PC-9 (cell line): ENCODE measurements at regions not wholly inside any gene's neighbourhood (a gene's known extent, or its start where the extent isn't known, plus 50 kb on each side); places are given as distances from the start of the nearest gene placed in this dataset.

ENCODE experiments used
- BruUV-seq: library from RNA; stranded (reverse); fragments of 400-500 nt; replicated peaks from 2 replicates; lab custom pipeline; 2021; lab: Mats Ljungman, UMichigan
- CTCF ChIA-PET: fragments of 300-600 bp; sonication (Branson Sonifier 250); formaldehyde crosslinking; loops from one replicate; lab custom pipeline; 2022; ENCODE audit warnings: antibody characterized with exemption; lab: Charles Lee
- POLR2A ChIA-PET: fragments of 300-600 bp; sonication (Branson Sonifier 250); formaldehyde crosslinking; loops from one replicate; lab custom pipeline; 2022; ENCODE audit warnings: antibody characterized with exemption; ENCODE audit not compliant: unreplicated experiment; lab: Charles Lee
- DNase-seq, 2 experiments: peaks; one replicate each; pipeline versions ENCODE4 v3.0.0 to v3.0.0-alpha.2; 2015 to 2022; ENCODE audit warnings: mixed read lengths in 1 of 2
- H2AFZ ChIP-seq: fragments of 200-600 bp; sonication (generic); 2 replicates; pipeline ENCODE4 v1.8.1; 2017; ENCODE audit warnings: antibody characterized with exemption
- H3F3A ChIP-seq: fragments of 200-600 bp; sonication (generic); 2 replicates; pipeline ENCODE4 v1.8.1; 2017; ENCODE audit warnings: antibody characterized with exemption, mild to moderate bottlenecking, low read depth; ENCODE audit not compliant: insufficient read depth
- H3K27ac ChIP-seq: fragments of 200-600 bp; sonication (generic); 2 replicates; pipeline ENCODE4 v1.6.1; 2016; ENCODE audit warnings: mixed run types
- H3K27me3 ChIP-seq: fragments of 200-600 bp; sonication (generic); 2 replicates; pipeline ENCODE4 v1.6.1; 2016; ENCODE audit warnings: low read depth, mixed run types; ENCODE audit not compliant: insufficient read depth
- H3K36me3 ChIP-seq: fragments of 200-600 bp; sonication (generic); 2 replicates; pipeline ENCODE4 v1.6.1; 2016; ENCODE audit warnings: low read depth, mixed run types
- H3K4me1 ChIP-seq: fragments of 200-600 bp; sonication (generic); replicated peaks from 2 replicates; pipeline ENCODE4 v1.6.1; 2016; ENCODE audit warnings: mixed run types; ENCODE audit not compliant: insufficient read depth
- H3K4me2 ChIP-seq: fragments of 200-600 bp; sonication (generic); 2 replicates; pipeline ENCODE4 v1.6.1; 2017; ENCODE audit warnings: mixed run types
- H3K4me3 ChIP-seq: fragments of 200-600 bp; sonication (generic); 2 replicates; pipeline ENCODE4 v1.6.1; 2016; ENCODE audit warnings: mixed run types
- H3K79me2 ChIP-seq: fragments of 200-600 bp; sonication (generic); 2 replicates; pipeline ENCODE4 v1.6.1; 2017; ENCODE audit warnings: low read depth, mixed run types
- H3K9me2 ChIP-seq: fragments of 200-600 bp; sonication (generic); 2 replicates; pipeline ENCODE4 v1.8.1; 2017; ENCODE audit warnings: mild to moderate bottlenecking; ENCODE audit not compliant: insufficient read depth
- H3K9me3 ChIP-seq: fragments of 200-600 bp; sonication (generic); 2 replicates; pipeline ENCODE4 v1.8.1; 2016; ENCODE audit warnings: low read depth; ENCODE audit not compliant: insufficient read depth
- H4K20me1 ChIP-seq: fragments of 200-600 bp; sonication (generic); 2 replicates; pipeline ENCODE4 v1.8.1; 2017; ENCODE audit not compliant: insufficient read depth
- CTCF ChIP-seq: fragments of 200-600 bp; sonication (generic); conservative IDR thresholded peaks from 2 replicates; pipeline ENCODE4 v1.6.1; 2017; ENCODE audit warnings: mixed run types, antibody characterized with exemption, mild to moderate bottlenecking, moderate library complexity
- EZH2 ChIP-seq: fragments of 200-600 bp; sonication (generic); IDR thresholded peaks from 2 replicates; pipeline ENCODE4 v1.8.0; 2017; ENCODE audit warnings: antibody characterized with exemption, low read depth
- intact Hi-C: fragments of 100-400 bp; cut with micrococcal nuclease; formaldehyde crosslinking; loops from one replicate; pipeline ENCODE4 v1.10.0; 2022; ENCODE audit not compliant: unreplicated experiment

GRCh38 chr13:108574856-108575255, 54.6 kb upstream of the MYO16 start:
- Histone ChIP-seq H4K20me1 (no peaks in the 10 kb centered on the region), H3K27me3 (peaks cover 39% of the 10 kb centered on the region), H3K4me3 (no peak overlapping the region), H3K9me3 (no peaks in the 10 kb centered on the region), H3K27ac (no peak overlapping the region), H3K36me3 (no peaks in the 10 kb centered on the region), H3K4me1 (no peaks in the 10 kb centered on the region), H3K4me2 (no peak overlapping the region), H3F3A (no peaks in the 10 kb centered on the region), H2AFZ (no peak overlapping the region), H3K79me2 (no peaks in the 10 kb centered on the region), H3K9me2 (no peaks in the 10 kb centered on the region)
- CTCF ChIA-PET: no interaction called here
- intact Hi-C loops: no loop called here
- DNase-seq: no peak
- no TSS peak for BruUV-seq
- POLR2A ChIA-PET: no interaction called here
- TF ChIP-seq CTCF (no peak), EZH2 (no peak)

- intact Hi-C loops: no loop called here
Observed at GRCh38 chr13:108575430-108575829, 54.0 kb upstream of the MYO16 start.

More at GRCh38 chr13:108575430-108575829, 54.0 kb upstream of the MYO16 start:
- no peaks in the 10 kb centered on the region for H4K20me1 ChIP-seq
- BruUV-seq: no TSS peak
- no peak overlapping the region for H3K4me3 ChIP-seq
- no peaks in the 10 kb centered on the region for H3K4me1 ChIP-seq
- TF ChIP-seq EZH2 (no peak), CTCF (no peak)
- H3K79me2 ChIP-seq: no peaks in the 10 kb centered on the region
- ChIA-PET POLR2A (no interaction called here), CTCF (no interaction called here)
- H3K9me3 ChIP-seq: no peaks in the 10 kb centered on the region
- no peaks in the 10 kb centered on the region for H3K36me3 ChIP-seq
- no peak overlapping the region for H3K4me2 ChIP-seq
- H3K27me3 ChIP-seq: peaks cover 40% of the 10 kb centered on the region
- H3K9me2 ChIP-seq: no peaks in the 10 kb centered on the region
- no peaks in the 10 kb centered on the region for H3F3A ChIP-seq
- H3K27ac ChIP-seq: no peak overlapping the region
- no peak for DNase-seq
- H2AFZ ChIP-seq: no peak overlapping the region
